ENCODE measurements at regions not wholly inside any gene's neighbourhood (a gene's known extent, or its start where the extent isn't known, plus 50 kb on each side); places are given as distances from the start of the nearest gene placed in this dataset.

DNA sequence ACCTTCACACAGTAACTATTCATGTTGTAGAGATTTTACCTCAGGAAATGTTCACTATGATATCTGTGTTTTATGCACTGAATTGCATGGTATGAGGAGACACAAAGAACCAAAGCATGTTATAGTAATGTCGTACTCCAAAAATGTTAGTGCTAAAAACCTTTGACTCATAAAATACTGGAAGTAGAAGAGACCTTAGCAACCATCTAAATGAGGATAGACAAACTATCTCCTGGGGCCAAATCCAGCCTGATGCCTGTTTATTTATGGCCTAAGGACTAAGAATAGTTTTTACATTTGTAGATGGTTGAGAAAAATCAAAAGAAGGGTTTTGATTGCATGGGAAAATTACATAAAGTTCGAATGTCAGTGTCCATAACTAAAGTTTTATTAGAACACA, 535.1 kb downstream of the INHBA start:
- Histone ChIP-seq H3K36me3 (no peaks in the 10 kb centered on the region), H3K27me3 (no peaks in the 10 kb centered on the region), H3K9me3 (no peaks in the 10 kb centered on the region), H3K27ac (no peak overlapping the region), H3K4me3 (no peak overlapping the region), H3K4me1 (no peaks in the 10 kb centered on the region)
- TF ChIP-seq, protein P1, sequence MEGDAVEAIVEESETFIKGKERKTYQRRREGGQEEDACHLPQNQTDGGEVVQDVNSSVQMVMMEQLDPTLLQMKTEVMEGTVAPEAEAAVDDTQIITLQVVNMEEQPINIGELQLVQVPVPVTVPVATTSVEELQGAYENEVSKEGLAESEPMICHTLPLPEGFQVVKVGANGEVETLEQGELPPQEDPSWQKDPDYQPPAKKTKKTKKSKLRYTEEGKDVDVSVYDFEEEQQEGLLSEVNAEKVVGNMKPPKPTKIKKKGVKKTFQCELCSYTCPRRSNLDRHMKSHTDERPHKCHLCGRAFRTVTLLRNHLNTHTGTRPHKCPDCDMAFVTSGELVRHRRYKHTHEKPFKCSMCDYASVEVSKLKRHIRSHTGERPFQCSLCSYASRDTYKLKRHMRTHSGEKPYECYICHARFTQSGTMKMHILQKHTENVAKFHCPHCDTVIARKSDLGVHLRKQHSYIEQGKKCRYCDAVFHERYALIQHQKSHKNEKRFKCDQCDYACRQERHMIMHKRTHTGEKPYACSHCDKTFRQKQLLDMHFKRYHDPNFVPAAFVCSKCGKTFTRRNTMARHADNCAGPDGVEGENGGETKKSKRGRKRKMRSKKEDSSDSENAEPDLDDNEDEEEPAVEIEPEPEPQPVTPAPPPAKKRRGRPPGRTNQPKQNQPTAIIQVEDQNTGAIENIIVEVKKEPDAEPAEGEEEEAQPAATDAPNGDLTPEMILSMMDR (IDR thresholded peaks at IDR 0.05): no peak
- TF ChIP-seq POLR2A (IDR thresholded peaks at IDR 0.05): no peak
- DNase-seq: no peak
- intact Hi-C loops (cut with DNase I; ENCODE audit: low total_unique reads): no loop called here

DNA sequence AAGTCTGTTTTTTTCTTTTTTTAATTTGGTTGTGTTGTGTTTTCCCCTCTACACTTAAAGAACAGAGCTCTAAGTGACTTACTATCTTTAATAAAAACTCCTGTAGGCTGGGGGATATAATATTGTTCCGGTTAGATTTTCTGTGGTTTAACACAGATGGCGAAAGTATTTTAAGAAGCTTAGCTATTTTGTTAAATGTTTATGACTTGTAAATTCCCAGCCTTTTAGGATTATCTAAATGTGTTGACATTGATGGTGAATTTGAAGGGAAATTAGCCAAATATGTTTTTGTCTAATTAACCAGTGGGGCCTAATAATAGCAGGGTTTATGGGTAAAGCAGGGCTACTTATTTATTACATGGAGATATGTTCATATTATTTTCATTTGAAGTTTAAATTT, 538.5 kb downstream of the INHBA start:
- Histone ChIP-seq H3K27ac (no peak overlapping the region), H3K27me3 (no peaks in the 10 kb centered on the region), H3K4me3 (no peak overlapping the region), H3K9me3 (no peaks in the 10 kb centered on the region), H3K4me1 (no peaks in the 10 kb centered on the region), H3K36me3 (no peaks in the 10 kb centered on the region)
- no peak for TF ChIP-seq POLR2A (IDR thresholded peaks at IDR 0.05)
- TF ChIP-seq, protein P1 (IDR thresholded peaks at IDR 0.05): no peak
- intact Hi-C loops (cut with DNase I; ENCODE audit: low total_unique reads): no loop called here
- DNase-seq: no peak

DNA sequence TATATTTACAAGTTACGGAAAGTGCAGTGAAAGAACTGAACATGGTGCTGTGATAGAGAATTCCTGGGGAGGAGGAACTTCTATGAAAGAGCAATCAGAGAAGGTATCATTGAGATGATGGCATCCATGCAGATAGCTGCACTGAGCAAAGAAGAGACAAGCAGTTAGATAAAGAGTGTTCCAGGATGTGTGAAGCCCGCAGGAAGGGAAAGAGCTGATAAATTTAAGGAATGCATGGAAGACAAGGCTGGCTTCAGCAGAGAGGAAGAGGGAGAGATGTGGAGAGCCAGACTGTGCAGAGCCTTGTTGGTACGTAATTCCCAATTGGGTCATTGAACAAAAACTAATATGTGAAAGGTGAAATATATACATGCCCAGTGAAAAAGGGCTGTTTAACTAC, 538.9 kb downstream of the INHBA start:
- Histone ChIP-seq H3K36me3 (no peaks in the 10 kb centered on the region), H3K4me1 (no peaks in the 10 kb centered on the region), H3K27me3 (no peaks in the 10 kb centered on the region), H3K4me3 (no peak overlapping the region), H3K9me3 (no peaks in the 10 kb centered on the region), H3K27ac (no peak overlapping the region)
- no peak for DNase-seq
- TF ChIP-seq, protein P1 (IDR thresholded peaks at IDR 0.05): no peak
- intact Hi-C loops (cut with DNase I; ENCODE audit: low total_unique reads): no loop called here

DNA sequence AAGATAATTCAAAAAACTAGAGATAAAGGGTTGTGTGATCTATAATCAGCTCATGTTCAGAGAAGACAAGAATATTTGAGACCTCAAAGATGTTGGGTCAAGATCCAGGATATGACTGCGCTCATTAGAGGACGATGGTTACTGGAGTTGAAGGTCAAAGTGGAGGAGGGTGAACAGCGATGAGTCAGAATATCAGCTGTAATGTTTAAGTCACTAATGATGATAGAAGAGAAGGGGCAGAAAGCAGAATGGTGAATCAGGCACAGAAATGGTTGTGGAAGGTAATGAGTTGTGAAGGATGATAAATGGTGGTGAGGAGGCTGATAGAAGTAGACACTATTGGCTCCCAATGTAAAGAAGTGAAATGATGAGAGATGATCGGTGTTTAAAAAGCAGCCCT, 540.3 kb downstream of the INHBA start:
- H3K27me3 ChIP-seq: no peaks in the 10 kb centered on the region
- no peaks in the 10 kb centered on the region for H3K4me1 ChIP-seq
- no peak for DNase-seq
- no peak for TF ChIP-seq POLR2A (IDR thresholded peaks at IDR 0.05)
- TF ChIP-seq, protein P1 (IDR thresholded peaks at IDR 0.05): no peak
- intact Hi-C loops (cut with DNase I; ENCODE audit: low total_unique reads): no loop called here
- no peaks in the 10 kb centered on the region for H3K36me3 ChIP-seq
- no peak overlapping the region for H3K4me3 ChIP-seq
- no peaks in the 10 kb centered on the region for H3K9me3 ChIP-seq
- H3K27ac ChIP-seq: no peak overlapping the region

DNA sequence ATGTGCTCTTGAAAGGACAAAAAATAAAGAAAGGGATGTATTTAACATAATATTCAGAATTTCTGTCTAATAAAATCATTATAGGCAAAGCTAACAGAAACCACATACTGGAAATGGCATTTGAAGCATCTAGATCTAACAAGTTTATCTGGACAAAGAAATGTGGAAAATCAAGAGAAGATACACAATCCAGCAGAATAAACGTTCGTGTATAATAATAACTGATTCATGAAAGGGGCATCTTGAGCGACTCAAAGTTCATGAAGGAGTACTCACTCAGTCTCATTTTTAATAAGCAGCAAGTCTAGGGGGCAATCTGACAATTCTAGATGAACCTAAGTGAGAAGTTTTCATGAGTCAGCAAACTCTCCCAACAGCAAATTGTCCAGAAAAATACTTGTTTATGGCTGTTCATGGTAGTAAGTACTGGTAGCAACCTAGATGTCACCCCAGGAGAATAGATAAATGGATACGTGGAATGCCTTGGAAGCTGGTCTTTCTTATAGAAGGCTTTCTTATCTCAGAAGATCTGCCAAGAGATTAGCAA, 541.8 kb downstream of the INHBA start:
- no peaks in the 10 kb centered on the region for H3K27me3 ChIP-seq
- no peaks in the 10 kb centered on the region for H3K36me3 ChIP-seq
- TF ChIP-seq, protein P1 (IDR thresholded peaks at IDR 0.05): no peak
- TF ChIP-seq POLR2A (IDR thresholded peaks at IDR 0.05): no peak
- no peak for DNase-seq
- H3K9me3 ChIP-seq: no peaks in the 10 kb centered on the region
- intact Hi-C loops (cut with DNase I; ENCODE audit: low total_unique reads): no loop called here
- H3K4me1 ChIP-seq: no peaks in the 10 kb centered on the region
- no peak overlapping the region for H3K27ac ChIP-seq
- no peak overlapping the region for H3K4me3 ChIP-seq
